GM12892 (cell line): ENCODE measurements at regions not wholly inside any gene's neighbourhood (a gene's known extent, or its start where the extent isn't known, plus 50 kb on each side); places are given as distances from the start of the nearest gene placed in this dataset.

Experiments
- POLR2A ChIP-seq: IDR thresholded peaks from 2 replicates; pipeline ENCODE4 v1.6.1; 2011; ENCODE audit warnings: low read depth, low read length, control low read depth
- POLR2AphosphoS5 ChIP-seq: IDR thresholded peaks from 2 replicates; pipeline ENCODE4 v1.6.1; 2011; ENCODE audit warnings: low read depth, low read length, control low read depth
- TAF1 ChIP-seq: IDR thresholded peaks from 2 replicates; pipeline ENCODE4 v1.6.1; 2011; ENCODE audit warnings: low read depth, mild to moderate bottlenecking, control low read depth, low read length, borderline replicate concordance

- TF ChIP-seq TAF1 (no peak), POLR2A (no peak), POLR2AphosphoS5 (no peak)
Observed at GRCh38 chr9:82116556-82116955, 128.0 kb downstream of the SPATA31D1 start.
